ENCODE measurements at regions not wholly inside any gene's neighbourhood (a gene's known extent, or its start where the extent isn't known, plus 50 kb on each side); places are given as distances from the start of the nearest gene placed in this dataset.

GRCh38 chr3:186469525-186469924 lies 74.7 kb downstream of the CRYGS start:
- Histone ChIP-seq H3K4me3 (ENCODE audit: low read length) (no peak overlapping the region), H3K9me3 (ENCODE audit: control insufficient read depth, insufficient read depth, low read length) (no peaks in the 10 kb centered on the region), H3K36me3 (ENCODE audit: control insufficient read depth, insufficient read depth, low read length) (no peaks in the 10 kb centered on the region), H3K27me3 (ENCODE audit: control insufficient read depth, insufficient read depth, low read length) (no peaks in the 10 kb centered on the region), H3K27ac (ENCODE audit: low read length) (no peak overlapping the region), H3K4me1 (ENCODE audit: control insufficient read depth, insufficient read depth, low read length) (no peaks in the 10 kb centered on the region)
- no CpG with 5 or more reads among the region's 4 CpGs for WGBS (ENCODE audit: insufficient coverage, insufficient read length)
- DNase-seq (ENCODE audit: low read depth, low spot score) = no peak

- H3K27me3 ChIP-seq (ENCODE audit: control insufficient read depth, insufficient read depth, low read length) = no peaks in the 10 kb centered on the region
- H3K9me3 ChIP-seq (ENCODE audit: control insufficient read depth, insufficient read depth, low read length) = no peaks in the 10 kb centered on the region
- no peak overlapping the region for H3K27ac ChIP-seq (ENCODE audit: low read length)
- no peaks in the 10 kb centered on the region for H3K36me3 ChIP-seq (ENCODE audit: control insufficient read depth, insufficient read depth, low read length)
- no peak for DNase-seq (ENCODE audit: low read depth, low spot score)
- WGBS (ENCODE audit: insufficient coverage, insufficient read length) = no CpG with 5 or more reads among the region's 2 CpGs
- H3K4me3 ChIP-seq (ENCODE audit: low read length) = no peak overlapping the region
- no peaks in the 10 kb centered on the region for H3K4me1 ChIP-seq (ENCODE audit: control insufficient read depth, insufficient read depth, low read length)
Measured at GRCh38 chr3:186467969-186468368, 76.2 kb downstream of the CRYGS start.

- Histone ChIP-seq H3K36me3 (ENCODE audit: control insufficient read depth, insufficient read depth, low read length) (no peaks in the 10 kb centered on the region), H3K27me3 (ENCODE audit: control insufficient read depth, insufficient read depth, low read length) (no peaks in the 10 kb centered on the region), H3K27ac (ENCODE audit: low read length) (no peak overlapping the region), H3K9me3 (ENCODE audit: control insufficient read depth, insufficient read depth, low read length) (no peaks in the 10 kb centered on the region), H3K4me3 (ENCODE audit: low read length) (no peak overlapping the region), H3K4me1 (ENCODE audit: control insufficient read depth, insufficient read depth, low read length) (no peaks in the 10 kb centered on the region)
- no peak for DNase-seq (ENCODE audit: low read depth, low spot score)
- no CpG with 5 or more reads among the region's 3 CpGs for WGBS (ENCODE audit: insufficient coverage, insufficient read length)
Measured at GRCh38 chr3:186466391-186466974, 77.7 kb downstream of the CRYGS start.

DNA sequence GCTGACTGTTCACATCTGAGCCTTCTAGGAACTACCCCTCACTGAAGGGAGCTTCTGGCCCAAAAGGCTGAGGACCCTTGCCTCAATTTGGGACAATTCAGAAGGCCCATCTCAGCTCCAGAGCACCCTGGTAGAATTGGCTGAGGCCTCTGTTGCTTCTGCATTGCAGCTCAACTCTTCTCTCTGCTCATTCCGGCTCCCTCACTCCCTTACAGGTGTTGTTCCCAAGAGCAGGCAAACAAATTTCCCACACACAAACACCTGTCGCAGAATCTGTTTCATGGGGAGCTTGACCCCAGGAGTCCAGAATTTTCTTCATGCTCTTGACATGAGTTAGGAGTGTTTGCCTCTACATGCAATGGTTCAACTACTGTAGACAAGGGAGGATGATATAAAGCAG lies 78.7 kb downstream of the CRYGS start:
- no peak for DNase-seq (ENCODE audit: low read depth, low spot score)
- no peaks in the 10 kb centered on the region for H3K4me1 ChIP-seq (ENCODE audit: control insufficient read depth, insufficient read depth, low read length)
- H3K36me3 ChIP-seq (ENCODE audit: control insufficient read depth, insufficient read depth, low read length) = no peaks in the 10 kb centered on the region
- no peaks in the 10 kb centered on the region for H3K9me3 ChIP-seq (ENCODE audit: control insufficient read depth, insufficient read depth, low read length)
- H3K4me3 ChIP-seq (ENCODE audit: low read length) = no peak overlapping the region
- no peak overlapping the region for H3K27ac ChIP-seq (ENCODE audit: low read length)
- WGBS (ENCODE audit: insufficient coverage, insufficient read length) = no CpG with 5 or more reads among the region's 2 CpGs
- H3K27me3 ChIP-seq (ENCODE audit: control insufficient read depth, insufficient read depth, low read length) = no peaks in the 10 kb centered on the region

DNA sequence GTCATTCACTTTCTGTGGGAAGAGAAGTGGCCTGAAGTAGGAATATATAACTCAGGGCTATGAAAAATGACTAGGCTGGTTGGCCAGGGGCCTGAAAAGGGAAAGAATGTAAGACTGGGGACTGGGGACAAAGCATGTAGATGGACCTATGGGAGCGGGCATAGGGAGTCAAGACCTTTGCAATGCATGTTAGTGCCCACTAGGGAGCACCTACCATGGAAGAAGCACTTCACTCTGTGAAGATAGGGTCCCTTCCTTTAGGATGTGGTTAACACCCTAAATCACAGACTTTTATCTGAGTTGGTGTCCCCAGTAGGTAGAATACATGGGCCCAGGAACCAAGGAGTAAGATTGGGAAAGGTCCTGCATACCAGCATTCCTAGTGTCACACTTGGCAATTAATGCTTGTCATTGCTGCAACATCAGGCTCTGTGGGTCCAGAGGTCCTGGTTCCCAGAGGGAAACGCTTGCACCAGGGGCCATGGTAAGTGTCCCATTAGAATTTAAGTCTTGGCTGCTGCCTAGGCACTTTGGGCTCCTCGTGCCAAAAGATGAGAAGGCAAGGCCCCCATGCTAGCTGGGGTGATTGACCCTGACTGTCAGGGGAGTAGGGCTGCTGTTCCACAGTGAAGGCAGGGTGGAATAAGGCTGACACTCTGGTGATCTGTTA lies 79.6 kb downstream of the CRYGS start:
- no peak overlapping the region for H3K4me3 ChIP-seq (ENCODE audit: low read length)
- no peaks in the 10 kb centered on the region for H3K27me3 ChIP-seq (ENCODE audit: control insufficient read depth, insufficient read depth, low read length)
- H3K36me3 ChIP-seq (ENCODE audit: control insufficient read depth, insufficient read depth, low read length) = no peaks in the 10 kb centered on the region
- H3K4me1 ChIP-seq (ENCODE audit: control insufficient read depth, insufficient read depth, low read length) = no peaks in the 10 kb centered on the region
- no peak overlapping the region for H3K27ac ChIP-seq (ENCODE audit: low read length)
- H3K9me3 ChIP-seq (ENCODE audit: control insufficient read depth, insufficient read depth, low read length) = no peaks in the 10 kb centered on the region
- DNase-seq (ENCODE audit: low read depth, low spot score) = peak; percentile 1
- WGBS (ENCODE audit: insufficient coverage, insufficient read length) = no CpG with 5 or more reads among the region's 3 CpGs

GRCh38 chr3:186461141-186461540 lies 83.0 kb downstream of the CRYGS start:
- no peaks in the 10 kb centered on the region for H3K27me3 ChIP-seq (ENCODE audit: control insufficient read depth, insufficient read depth, low read length)
- no CpG with 5 or more reads among the region's 1 CpG for WGBS (ENCODE audit: insufficient coverage, insufficient read length)

GRCh38 chr3:186459108-186459467 lies 85.1 kb downstream of the CRYGS start:
- H3K27me3 ChIP-seq (ENCODE audit: control insufficient read depth, insufficient read depth, low read length) = no peaks in the 10 kb centered on the region
- H3K4me3 ChIP-seq (ENCODE audit: low read length) = no peak overlapping the region
- no peak overlapping the region for H3K27ac ChIP-seq (ENCODE audit: low read length)
- H3K9me3 ChIP-seq (ENCODE audit: control insufficient read depth, insufficient read depth, low read length) = no peaks in the 10 kb centered on the region
- no peak for DNase-seq (ENCODE audit: low read depth, low spot score)
- no peaks in the 10 kb centered on the region for H3K4me1 ChIP-seq (ENCODE audit: control insufficient read depth, insufficient read depth, low read length)
- no peaks in the 10 kb centered on the region for H3K36me3 ChIP-seq (ENCODE audit: control insufficient read depth, insufficient read depth, low read length)
- no CpG with 5 or more reads among the region's 2 CpGs for WGBS (ENCODE audit: insufficient coverage, insufficient read length)

More at GRCh38 chr3:186461141-186461540, 83.0 kb downstream of the CRYGS start:
- Histone ChIP-seq H3K36me3 (ENCODE audit: control insufficient read depth, insufficient read depth, low read length) (no peaks in the 10 kb centered on the region), H3K27ac (ENCODE audit: low read length) (no peak overlapping the region), H3K4me3 (ENCODE audit: low read length) (no peak overlapping the region), H3K4me1 (ENCODE audit: control insufficient read depth, insufficient read depth, low read length) (no peaks in the 10 kb centered on the region), H3K9me3 (ENCODE audit: control insufficient read depth, insufficient read depth, low read length) (no peaks in the 10 kb centered on the region)
- DNase-seq (ENCODE audit: low read depth, low spot score) = no peak

DNA sequence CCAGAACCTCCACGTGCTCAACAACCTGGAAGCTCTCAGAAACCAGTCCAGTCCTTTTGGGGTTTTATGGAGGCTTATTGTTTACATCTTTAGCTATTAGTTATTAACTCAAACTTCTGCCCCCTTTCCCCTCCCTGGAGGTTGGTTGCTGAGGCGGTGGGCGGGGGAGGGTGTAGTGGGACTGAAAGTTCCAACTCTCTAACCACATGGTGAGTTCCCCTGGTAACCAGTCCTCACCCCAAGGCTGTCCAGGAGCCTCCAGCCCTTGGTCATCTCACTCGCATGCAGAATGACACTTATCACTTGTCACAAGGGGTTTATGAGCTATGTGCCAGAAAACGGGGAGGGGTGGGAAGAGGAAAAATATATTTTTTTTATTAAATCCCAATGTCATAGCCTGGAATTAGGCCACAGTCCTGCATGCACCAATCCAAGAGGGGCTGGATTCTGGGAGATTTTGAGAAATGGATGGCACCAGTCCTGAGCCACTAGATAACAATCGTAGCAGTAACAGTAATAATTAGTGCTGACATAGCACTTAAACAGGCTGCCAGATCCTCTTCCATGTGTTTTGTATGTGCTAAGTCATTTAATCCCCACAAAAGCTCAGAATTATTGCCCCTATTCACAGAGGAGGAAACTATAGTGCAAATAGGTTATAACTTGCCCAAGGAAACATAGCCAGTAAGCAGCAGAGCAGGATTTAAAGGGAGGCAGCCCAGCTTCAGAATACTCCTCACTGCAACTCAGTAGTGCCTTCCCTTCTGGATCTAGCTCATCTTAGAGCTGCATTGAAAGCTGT lies 85.7 kb downstream of the CRYGS start:
- WGBS (ENCODE audit: insufficient coverage, insufficient read length) = no CpG with 5 or more reads among the region's 6 CpGs
- no peaks in the 10 kb centered on the region for H3K4me1 ChIP-seq (ENCODE audit: control insufficient read depth, insufficient read depth, low read length)
- H3K36me3 ChIP-seq (ENCODE audit: control insufficient read depth, insufficient read depth, low read length) = no peaks in the 10 kb centered on the region
- no peaks in the 10 kb centered on the region for H3K27me3 ChIP-seq (ENCODE audit: control insufficient read depth, insufficient read depth, low read length)
- no peak for DNase-seq (ENCODE audit: low read depth, low spot score)
- no peaks in the 10 kb centered on the region for H3K9me3 ChIP-seq (ENCODE audit: control insufficient read depth, insufficient read depth, low read length)
- no peak overlapping the region for H3K27ac ChIP-seq (ENCODE audit: low read length)
- no peak overlapping the region for H3K4me3 ChIP-seq (ENCODE audit: low read length)

DNA sequence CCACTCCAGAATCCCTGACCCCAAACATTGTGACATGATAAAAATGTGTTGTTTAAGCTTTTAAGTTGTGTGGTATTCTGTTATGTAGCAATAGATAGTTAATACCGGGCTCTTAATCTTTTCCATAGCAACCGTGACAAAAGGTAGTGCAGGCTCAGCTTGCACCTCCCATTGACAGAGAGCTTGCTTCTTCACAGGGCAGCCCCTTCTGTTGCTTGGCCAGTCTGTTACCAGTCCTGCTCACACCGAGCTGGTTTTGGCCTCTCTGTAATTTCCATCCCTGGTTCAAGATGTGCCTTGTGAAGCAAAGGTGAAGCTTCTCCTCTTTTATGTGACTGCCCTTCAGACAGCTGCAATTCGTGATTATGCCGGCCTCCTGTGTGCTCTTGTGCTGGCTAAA lies 86.9 kb downstream of the CRYGS start:
- Histone ChIP-seq H3K9me3 (ENCODE audit: control insufficient read depth, insufficient read depth, low read length) (no peaks in the 10 kb centered on the region), H3K27ac (ENCODE audit: low read length) (no peak overlapping the region), H3K4me1 (ENCODE audit: control insufficient read depth, insufficient read depth, low read length) (no peaks in the 10 kb centered on the region), H3K36me3 (ENCODE audit: control insufficient read depth, insufficient read depth, low read length) (no peaks in the 10 kb centered on the region), H3K27me3 (ENCODE audit: control insufficient read depth, insufficient read depth, low read length) (no peaks in the 10 kb centered on the region), H3K4me3 (ENCODE audit: low read length) (no peak overlapping the region)
- WGBS (ENCODE audit: insufficient coverage, insufficient read length) = no CpG with 5 or more reads among the region's 5 CpGs
- no peak for DNase-seq (ENCODE audit: low read depth, low spot score)

GRCh38 chr3:186456731-186457191 lies 87.4 kb downstream of the CRYGS start:
- no peak overlapping the region for H3K27ac ChIP-seq (ENCODE audit: low read length)
- H3K4me3 ChIP-seq (ENCODE audit: low read length) = no peak overlapping the region
- no peak for DNase-seq (ENCODE audit: low read depth, low spot score)
- WGBS (ENCODE audit: insufficient coverage, insufficient read length) = no CpG with 5 or more reads among the region's 10 CpGs
- H3K27me3 ChIP-seq (ENCODE audit: control insufficient read depth, insufficient read depth, low read length) = no peaks in the 10 kb centered on the region
- H3K4me1 ChIP-seq (ENCODE audit: control insufficient read depth, insufficient read depth, low read length) = no peaks in the 10 kb centered on the region
- no peaks in the 10 kb centered on the region for H3K36me3 ChIP-seq (ENCODE audit: control insufficient read depth, insufficient read depth, low read length)
- H3K9me3 ChIP-seq (ENCODE audit: control insufficient read depth, insufficient read depth, low read length) = no peaks in the 10 kb centered on the region

Measured in iPS DF 6.9 (cell line).